HL-60 (cell line): ENCODE measurements at regions not wholly inside any gene's neighbourhood (a gene's known extent, or its start where the extent isn't known, plus 50 kb on each side); places are given as distances from the start of the nearest gene placed in this dataset.

Experiments
- DNase-seq, 2 experiments: peaks; one replicate each; pipeline ENCODE4 v3.0.0-alpha.2; 2010 to 2020; ENCODE audit warnings: low read depth in 1 of 2, low spot score in 1 of 2
- H3K27ac ChIP-seq: fragments of 250-450 bp; sonication (Bioruptor Pico); replicated peaks from 2 replicates; pipeline ENCODE4 v1.5.1; 2020; ENCODE audit warnings: mild to moderate bottlenecking, moderate library complexity
- H3K27me3 ChIP-seq: fragments of 250-450 bp; sonication (Bioruptor Pico); 2 replicates; pipeline ENCODE4 v1.5.1; 2021; ENCODE audit warnings: mild to moderate bottlenecking, moderate library complexity; ENCODE audit not compliant: insufficient read depth, poor library complexity, severe bottlenecking
- H3K4me3 ChIP-seq: replicated peaks from 2 replicates; pipeline ENCODE4 v1.5.1; 2011; ENCODE audit warnings: mild to moderate bottlenecking, control low read depth, low read length; ENCODE audit not compliant: insufficient read depth
- GABPA ChIP-seq: IDR thresholded peaks from 2 replicates; pipeline ENCODE4 v1.6.1; 2012; ENCODE audit warnings: low read depth
- POLR2AphosphoS5 ChIP-seq: IDR thresholded peaks from 2 replicates; pipeline ENCODE4 v1.6.1; 2012; ENCODE audit warnings: low read depth
- SPI1 ChIP-seq: IDR thresholded peaks from 2 replicates; pipeline ENCODE4 v1.6.1; 2012; ENCODE audit warnings: low read depth, mild to moderate bottlenecking, borderline replicate concordance
- TF ChIP-seq, protein P1 (sequence below): IDR thresholded peaks from one replicate; pipeline ENCODE4 v1.5.1; 2011; ENCODE audit warnings: low read length, control low read depth, inconsistent platforms; ENCODE audit not compliant: insufficient read depth
- TF ChIP-seq, protein P2 (sequence below): IDR thresholded peaks from 2 replicates; pipeline ENCODE4 v1.6.1; 2012; ENCODE audit warnings: low read depth; ENCODE audit not compliant: insufficient replicate concordance

DNA sequence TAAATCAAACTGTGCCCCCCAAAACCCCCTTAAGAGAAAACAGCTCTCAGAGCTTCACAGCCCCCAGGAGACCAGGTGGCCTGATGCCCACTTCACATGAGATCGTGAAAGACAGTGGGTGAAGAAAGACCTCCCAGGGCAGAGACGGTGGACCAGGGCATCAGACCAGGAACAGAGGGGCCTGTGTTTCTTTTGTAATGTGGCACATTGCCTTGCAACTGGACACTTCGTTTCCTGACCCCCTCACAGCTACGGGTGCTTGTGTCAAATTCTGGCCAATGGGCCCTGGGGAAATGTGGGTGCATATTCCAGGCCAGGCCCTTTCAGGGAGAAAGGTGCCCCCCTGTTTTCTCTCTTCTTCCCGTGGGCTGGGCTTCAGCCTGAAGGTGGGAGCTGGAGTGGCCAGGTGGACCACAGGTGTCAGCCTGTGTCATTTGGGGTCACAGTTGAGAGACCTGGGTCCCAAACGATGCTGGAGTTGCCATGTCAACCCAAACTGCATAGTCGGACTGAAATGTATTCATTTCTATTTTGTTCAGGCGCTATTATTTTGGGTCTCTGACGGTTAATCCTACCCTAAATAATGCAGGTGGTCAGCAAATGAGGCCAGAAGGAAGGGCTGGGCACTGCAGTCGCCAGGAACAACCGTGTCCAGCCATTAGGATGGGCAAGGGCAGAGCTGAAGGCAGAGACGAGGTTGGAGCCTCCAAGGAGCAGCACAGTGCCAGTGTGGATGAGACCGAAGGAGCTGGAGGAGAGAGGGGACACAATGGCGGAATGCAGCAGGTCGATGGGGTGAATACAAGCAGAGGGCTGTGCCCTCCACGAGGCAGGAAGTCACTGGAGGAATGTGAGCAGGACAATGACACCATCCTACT, 338.2 kb downstream of the EIPR1 start:
- Histone ChIP-seq H3K27ac (no peak overlapping the region), H3K27me3 (no peaks in the 10 kb centered on the region), H3K4me3 (no peak overlapping the region)
- DNase-seq, result no peak
- TF ChIP-seq SPI1, result no peak
- TF ChIP-seq, protein P1, sequence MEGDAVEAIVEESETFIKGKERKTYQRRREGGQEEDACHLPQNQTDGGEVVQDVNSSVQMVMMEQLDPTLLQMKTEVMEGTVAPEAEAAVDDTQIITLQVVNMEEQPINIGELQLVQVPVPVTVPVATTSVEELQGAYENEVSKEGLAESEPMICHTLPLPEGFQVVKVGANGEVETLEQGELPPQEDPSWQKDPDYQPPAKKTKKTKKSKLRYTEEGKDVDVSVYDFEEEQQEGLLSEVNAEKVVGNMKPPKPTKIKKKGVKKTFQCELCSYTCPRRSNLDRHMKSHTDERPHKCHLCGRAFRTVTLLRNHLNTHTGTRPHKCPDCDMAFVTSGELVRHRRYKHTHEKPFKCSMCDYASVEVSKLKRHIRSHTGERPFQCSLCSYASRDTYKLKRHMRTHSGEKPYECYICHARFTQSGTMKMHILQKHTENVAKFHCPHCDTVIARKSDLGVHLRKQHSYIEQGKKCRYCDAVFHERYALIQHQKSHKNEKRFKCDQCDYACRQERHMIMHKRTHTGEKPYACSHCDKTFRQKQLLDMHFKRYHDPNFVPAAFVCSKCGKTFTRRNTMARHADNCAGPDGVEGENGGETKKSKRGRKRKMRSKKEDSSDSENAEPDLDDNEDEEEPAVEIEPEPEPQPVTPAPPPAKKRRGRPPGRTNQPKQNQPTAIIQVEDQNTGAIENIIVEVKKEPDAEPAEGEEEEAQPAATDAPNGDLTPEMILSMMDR, result no peak
- TF ChIP-seq, protein P2, sequence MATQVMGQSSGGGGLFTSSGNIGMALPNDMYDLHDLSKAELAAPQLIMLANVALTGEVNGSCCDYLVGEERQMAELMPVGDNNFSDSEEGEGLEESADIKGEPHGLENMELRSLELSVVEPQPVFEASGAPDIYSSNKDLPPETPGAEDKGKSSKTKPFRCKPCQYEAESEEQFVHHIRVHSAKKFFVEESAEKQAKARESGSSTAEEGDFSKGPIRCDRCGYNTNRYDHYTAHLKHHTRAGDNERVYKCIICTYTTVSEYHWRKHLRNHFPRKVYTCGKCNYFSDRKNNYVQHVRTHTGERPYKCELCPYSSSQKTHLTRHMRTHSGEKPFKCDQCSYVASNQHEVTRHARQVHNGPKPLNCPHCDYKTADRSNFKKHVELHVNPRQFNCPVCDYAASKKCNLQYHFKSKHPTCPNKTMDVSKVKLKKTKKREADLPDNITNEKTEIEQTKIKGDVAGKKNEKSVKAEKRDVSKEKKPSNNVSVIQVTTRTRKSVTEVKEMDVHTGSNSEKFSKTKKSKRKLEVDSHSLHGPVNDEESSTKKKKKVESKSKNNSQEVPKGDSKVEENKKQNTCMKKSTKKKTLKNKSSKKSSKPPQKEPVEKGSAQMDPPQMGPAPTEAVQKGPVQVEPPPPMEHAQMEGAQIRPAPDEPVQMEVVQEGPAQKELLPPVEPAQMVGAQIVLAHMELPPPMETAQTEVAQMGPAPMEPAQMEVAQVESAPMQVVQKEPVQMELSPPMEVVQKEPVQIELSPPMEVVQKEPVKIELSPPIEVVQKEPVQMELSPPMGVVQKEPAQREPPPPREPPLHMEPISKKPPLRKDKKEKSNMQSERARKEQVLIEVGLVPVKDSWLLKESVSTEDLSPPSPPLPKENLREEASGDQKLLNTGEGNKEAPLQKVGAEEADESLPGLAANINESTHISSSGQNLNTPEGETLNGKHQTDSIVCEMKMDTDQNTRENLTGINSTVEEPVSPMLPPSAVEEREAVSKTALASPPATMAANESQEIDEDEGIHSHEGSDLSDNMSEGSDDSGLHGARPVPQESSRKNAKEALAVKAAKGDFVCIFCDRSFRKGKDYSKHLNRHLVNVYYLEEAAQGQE, result no peak
- no peak for TF ChIP-seq GABPA
- TF ChIP-seq POLR2AphosphoS5, result no peak

DNA sequence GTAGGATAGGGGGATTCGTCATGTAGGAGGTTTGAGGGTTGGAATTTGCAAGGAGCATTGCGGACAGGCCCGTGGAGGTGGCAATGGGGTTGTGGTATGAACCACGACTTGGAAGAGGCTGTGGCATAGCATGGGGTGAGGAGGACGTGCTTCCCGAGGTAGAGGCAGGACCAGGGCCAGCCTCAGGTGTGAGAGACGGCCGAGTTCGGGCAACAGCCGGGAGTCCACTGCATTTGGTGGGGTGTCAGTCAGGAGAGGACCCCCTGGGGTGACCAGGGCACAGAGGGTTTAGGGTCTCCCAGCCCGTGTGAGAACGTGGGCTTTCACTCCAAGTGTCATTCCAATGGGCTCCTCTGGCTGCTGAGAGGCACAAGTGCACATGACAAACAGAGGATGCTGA, 339.0 kb downstream of the EIPR1 start:
- no peaks in the 10 kb centered on the region for H3K27me3 ChIP-seq
- no peak for TF ChIP-seq GABPA
- TF ChIP-seq, protein P1, result no peak
- TF ChIP-seq, protein P2, result no peak
- TF ChIP-seq POLR2AphosphoS5, result no peak
- no peak for TF ChIP-seq SPI1

DNA sequence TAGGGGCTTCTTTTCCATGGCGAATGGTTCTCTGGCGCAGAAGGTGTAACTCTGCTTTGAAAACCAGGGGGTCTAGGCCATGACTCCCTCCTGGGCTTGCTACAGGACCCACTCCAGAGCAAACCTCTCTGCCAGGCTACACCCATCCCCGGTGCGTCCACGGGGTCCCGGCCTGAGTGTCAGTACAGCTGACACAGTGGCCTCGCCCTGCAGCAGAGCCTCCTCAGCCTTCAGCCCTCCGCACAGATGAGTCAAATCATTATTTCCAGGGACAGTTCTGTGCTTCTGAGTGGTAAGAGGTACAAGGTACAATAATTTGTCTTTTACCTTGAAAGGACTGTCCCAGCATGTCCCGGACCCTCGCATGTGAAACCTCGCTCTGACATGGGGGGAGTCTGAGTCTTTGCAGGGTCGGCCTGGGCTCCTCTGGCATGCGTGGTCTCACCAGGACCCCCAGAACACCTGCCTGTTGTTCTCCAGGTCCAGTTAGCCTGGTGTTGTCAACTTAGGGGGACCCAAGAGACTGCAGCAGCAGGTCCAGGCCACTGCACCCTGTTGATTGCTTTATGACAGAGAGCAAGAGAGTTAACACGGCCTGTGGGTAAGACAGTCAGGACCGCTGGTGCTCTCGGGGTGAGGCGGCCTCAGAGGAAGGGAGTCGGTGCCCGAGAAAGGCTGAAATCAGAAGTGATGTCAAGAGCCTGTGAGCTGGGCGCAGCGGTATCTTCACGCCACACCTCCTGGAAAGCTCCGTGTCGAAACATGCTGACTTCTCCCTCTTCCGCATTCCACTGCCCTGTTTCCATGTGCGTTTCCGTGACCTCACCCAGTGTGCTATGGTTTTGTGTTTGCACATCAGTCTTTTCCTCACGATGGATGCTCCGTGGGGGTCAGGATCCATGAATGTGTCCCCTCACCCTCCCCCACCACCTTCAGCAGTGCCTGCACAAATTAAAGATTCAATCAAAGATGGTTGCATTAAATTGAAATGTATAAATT, 340.1 kb downstream of the EIPR1 start:
- no peak for DNase-seq
- TF ChIP-seq GABPA, result no peak
- TF ChIP-seq, protein P1, result no peak
- no peak for TF ChIP-seq SPI1
- no peak for TF ChIP-seq POLR2AphosphoS5
- TF ChIP-seq, protein P2, result no peak

More for the DNA sequence above, 339.0 kb downstream of the EIPR1 start:
- DNase-seq, result no peak
- H3K4me3 ChIP-seq, result no peak overlapping the region
- H3K27ac ChIP-seq, result no peak overlapping the region

More for the DNA sequence above, 340.1 kb downstream of the EIPR1 start:
- H3K4me3 ChIP-seq, result no peak overlapping the region
- no peaks in the 10 kb centered on the region for H3K27me3 ChIP-seq
- H3K27ac ChIP-seq, result no peak overlapping the region
